Mucosa of rectum (tissue), 2 donors: ENCODE measurements at regions not wholly inside any gene's neighbourhood (a gene's known extent, or its start where the extent isn't known, plus 50 kb on each side); places are given as distances from the start of the nearest gene placed in this dataset.

Source experiments
- H3K27ac ChIP-seq, 2 donors: one replicate each; pipeline ENCODE4 v1.7.0; 2013; ENCODE audit warnings: inconsistent platforms in 2 of 2, low read depth in 2 of 2, low read length in 2 of 2
- H3K27me3 ChIP-seq, 2 donors: one replicate each; pipeline ENCODE4 v1.7.0; 2013; ENCODE audit warnings: low read length in 2 of 2; ENCODE audit not compliant: control insufficient read depth in 2 of 2, insufficient read depth in 2 of 2
- H3K36me3 ChIP-seq, 2 donors: one replicate each; pipeline ENCODE4 v1.7.0; 2013; ENCODE audit warnings: low read length in 2 of 2; ENCODE audit not compliant: control insufficient read depth in 2 of 2, insufficient read depth in 2 of 2
- H3K4me1 ChIP-seq, 2 donors: one replicate each; pipeline ENCODE4 v1.7.0; 2013; ENCODE audit warnings: low read length in 2 of 2, mild to moderate bottlenecking in 1 of 2; ENCODE audit not compliant: control insufficient read depth in 2 of 2, insufficient read depth in 2 of 2
- H3K4me3 ChIP-seq, 2 donors: one replicate each; pipeline ENCODE4 v1.7.0; 2013; ENCODE audit warnings: low read length in 2 of 2
- H3K9ac ChIP-seq, 2 donors: one replicate each; pipeline ENCODE4 v1.7.0; 2013; ENCODE audit warnings: low read length in 2 of 2, low read depth in 1 of 2, mild to moderate bottlenecking in 1 of 2
- H3K9me3 ChIP-seq, 2 donors: one replicate each; pipeline ENCODE4 v1.7.0; 2013; ENCODE audit warnings: low read length in 2 of 2; ENCODE audit not compliant: control insufficient read depth in 2 of 2
- donor health status: healthy.
- donor health status: Normal muscosa, but diverticular disease.

GRCh38 chr12:14264778-14265177 lies 100.7 kb upstream of the ATF7IP start:
- Histone ChIP-seq H3K36me3 (no peaks in the 10 kb centered on the region), H3K4me3 (no peak overlapping the region), H3K27ac (no peak overlapping the region), H3K4me1 (peaks cover 13 to 14% of the 10 kb centered on the region in 2 donors), H3K9me3 (peaks cover 0 to 1% of the 10 kb centered on the region in 2 donors), H3K9ac (no peak overlapping the region), H3K27me3 (no peaks in the 10 kb centered on the region)

GRCh38 chr12:14268120-14268515 lies 97.4 kb upstream of the ATF7IP start:
- H3K27ac ChIP-seq: no peak overlapping the region
- no peak overlapping the region for H3K4me3 ChIP-seq
- H3K36me3 ChIP-seq: no peaks in the 10 kb centered on the region
- no peaks in the 10 kb centered on the region for H3K27me3 ChIP-seq
- peaks cover 0 to 3% of the 10 kb centered on the region in 2 donors for H3K9me3 ChIP-seq
- H3K4me1 ChIP-seq: peaks cover 0 to 3% of the 10 kb centered on the region in 2 donors
- no peak overlapping the region for H3K9ac ChIP-seq

- Histone ChIP-seq H3K4me1 (peaks cover 4 to 11% of the 10 kb centered on the region in 2 donors), H3K9me3 (peaks cover 0 to 2% of the 10 kb centered on the region in 2 donors), H3K27ac (no peak overlapping the region), H3K27me3 (no peaks in the 10 kb centered on the region), H3K4me3 (no peak overlapping the region), H3K9ac (no peak overlapping the region), H3K36me3 (no peaks in the 10 kb centered on the region)
Measured at GRCh38 chr12:14270392-14270791, 95.1 kb upstream of the ATF7IP start.

DNA sequence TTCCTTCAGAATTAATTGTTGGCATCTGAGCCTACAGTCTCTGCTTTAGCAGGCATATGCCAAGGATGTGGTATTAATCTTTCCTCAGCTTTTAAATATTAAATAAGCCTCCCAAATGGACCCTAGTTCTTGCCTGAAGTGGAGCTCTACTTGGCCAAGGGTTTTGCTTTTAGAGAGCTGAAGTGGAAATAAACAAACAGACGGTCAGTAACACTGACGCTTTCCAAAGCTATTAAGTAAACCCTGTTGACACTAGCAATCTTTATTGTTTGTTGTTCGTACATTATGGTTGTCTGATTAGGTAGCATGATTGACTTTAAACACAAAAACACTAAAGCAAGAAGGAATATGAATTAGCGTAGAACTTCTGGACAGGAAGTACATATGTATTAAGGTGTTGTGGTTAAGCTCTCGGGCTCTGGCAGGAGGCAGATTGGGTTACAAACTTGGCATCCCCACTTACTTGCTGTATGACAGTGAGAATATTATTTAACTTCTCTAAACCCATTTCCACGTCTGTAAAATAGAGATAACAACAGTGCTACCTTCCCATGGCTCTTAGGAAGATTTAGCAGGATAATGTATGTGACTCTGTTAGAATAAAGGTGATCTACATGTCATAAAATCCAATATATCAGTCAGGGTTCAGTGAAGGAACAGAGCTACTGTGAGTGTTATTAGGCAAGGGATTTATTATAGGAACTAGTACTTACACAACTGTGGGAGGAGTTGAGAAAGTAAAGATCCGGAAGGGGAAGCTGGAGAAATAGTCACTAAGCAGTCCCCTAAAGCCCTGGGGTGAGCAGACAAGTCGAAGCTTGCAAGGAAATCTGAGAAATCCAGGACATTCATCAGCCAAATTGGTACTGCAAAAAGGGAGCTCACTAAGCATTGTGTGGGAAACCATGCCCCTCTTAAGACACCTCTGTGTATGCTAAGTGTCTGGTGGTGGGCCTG lies 92.2 kb upstream of the ATF7IP start:
- H3K27ac ChIP-seq: peak overlapping the region; percentile 15 to 20
- no peak overlapping the region for H3K9ac ChIP-seq
- no peaks in the 10 kb centered on the region for H3K27me3 ChIP-seq
- no peaks in the 10 kb centered on the region for H3K36me3 ChIP-seq
- peaks cover 4 to 11% of the 10 kb centered on the region in 2 donors for H3K4me1 ChIP-seq
- H3K9me3 ChIP-seq: peaks cover 0 to 2% of the 10 kb centered on the region in 2 donors
- H3K4me3 ChIP-seq: peak overlapping the region in 1 of 2 donors; percentile 26

DNA sequence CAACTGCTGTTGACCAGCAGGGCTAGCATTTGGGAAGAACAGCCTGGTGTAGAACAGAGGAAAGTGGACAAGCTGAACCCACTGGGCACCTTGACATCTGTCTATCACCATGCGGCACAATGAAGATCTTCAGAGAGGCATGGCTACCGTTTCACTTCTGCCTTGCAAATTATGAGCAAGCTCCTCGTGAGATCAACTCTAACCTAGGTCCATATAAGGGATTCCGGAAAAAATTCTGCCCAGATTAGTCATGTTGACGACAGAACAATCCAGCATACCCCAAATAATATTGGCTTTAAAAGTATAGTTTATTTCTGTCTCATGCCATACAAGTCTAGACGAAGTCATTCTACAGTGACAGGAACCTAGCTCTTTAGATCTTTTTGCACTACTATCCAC lies 91.6 kb upstream of the ATF7IP start:
- Histone ChIP-seq H3K4me3 (no peak overlapping the region), H3K27ac (peak overlapping the region in 1 of 2 donors; percentile 20)

DNA sequence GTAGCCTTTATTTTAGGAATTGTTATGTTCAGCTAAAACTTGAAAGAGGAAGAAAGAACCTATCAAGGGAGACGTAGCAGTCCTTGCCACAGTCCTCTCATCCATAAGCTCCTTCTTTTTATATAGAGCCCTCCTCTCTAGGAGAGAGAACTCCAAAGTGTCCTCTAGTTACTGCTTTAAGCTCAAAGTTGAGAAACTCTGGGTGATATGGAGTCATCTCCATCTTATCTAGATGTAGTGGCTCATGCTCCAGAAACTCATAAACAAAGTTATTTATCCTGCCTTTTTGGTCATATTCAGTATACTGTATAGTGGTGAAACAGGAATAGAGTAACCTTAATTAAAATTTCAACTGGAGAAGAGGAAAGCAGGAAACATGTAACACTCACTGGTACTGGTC lies 90.4 kb upstream of the ATF7IP start:
- no peak overlapping the region for H3K4me3 ChIP-seq
- peaks cover 0 to 2% of the 10 kb centered on the region in 2 donors for H3K9me3 ChIP-seq
- H3K4me1 ChIP-seq: peaks cover 4 to 11% of the 10 kb centered on the region in 2 donors
- H3K9ac ChIP-seq: no peak overlapping the region
- H3K27ac ChIP-seq: no peak overlapping the region
- H3K27me3 ChIP-seq: no peaks in the 10 kb centered on the region
- H3K36me3 ChIP-seq: no peaks in the 10 kb centered on the region

More for the DNA sequence above, 91.6 kb upstream of the ATF7IP start:
- Histone ChIP-seq H3K9ac (no peak overlapping the region), H3K27me3 (no peaks in the 10 kb centered on the region), H3K36me3 (no peaks in the 10 kb centered on the region), H3K9me3 (peaks cover 0 to 2% of the 10 kb centered on the region in 2 donors), H3K4me1 (peaks cover 4 to 11% of the 10 kb centered on the region in 2 donors)

- Histone ChIP-seq H3K9me3 (no peaks in the 10 kb centered on the region), H3K27ac (no peak overlapping the region)
Measured at GRCh38 chr12:14275886-14276285, 89.6 kb upstream of the ATF7IP start.

DNA sequence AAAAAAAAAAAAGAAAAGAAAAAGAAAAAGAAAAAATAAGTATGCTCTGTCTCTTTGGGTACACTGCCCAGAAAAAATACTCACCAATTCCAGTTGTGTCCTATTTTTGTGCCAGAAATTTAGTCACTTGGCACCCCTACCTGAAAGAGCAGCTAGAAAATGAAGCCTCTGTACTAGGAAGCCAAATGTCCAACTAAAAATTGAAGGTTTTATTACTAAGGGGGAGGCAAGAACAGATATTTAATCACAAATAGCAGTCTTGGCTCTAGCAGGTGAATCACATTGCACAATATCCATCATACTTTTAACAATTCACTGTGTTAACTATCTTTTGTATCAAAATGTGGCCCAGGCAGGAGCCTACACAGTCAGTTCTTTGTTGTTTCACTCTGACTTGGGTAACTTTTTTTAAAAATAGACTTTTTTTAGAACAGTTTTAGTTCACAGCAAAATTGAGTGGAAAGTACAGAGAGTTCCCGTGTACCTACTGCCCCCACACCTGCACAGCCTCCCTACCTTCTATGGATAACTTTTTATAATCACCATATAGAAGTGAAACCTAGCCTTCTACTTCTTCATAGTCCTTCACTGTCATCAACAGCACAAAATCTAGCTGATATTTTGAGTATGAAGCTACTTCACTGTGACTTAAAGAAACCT lies 87.1 kb upstream of the ATF7IP start:
- Histone ChIP-seq H3K36me3 (no peaks in the 10 kb centered on the region), H3K9me3 (no peaks in the 10 kb centered on the region), H3K9ac (no peak overlapping the region), H3K4me1 (peaks cover 4% of the 10 kb centered on the region in 2 donors), H3K4me3 (no peak overlapping the region), H3K27ac (no peak overlapping the region), H3K27me3 (no peaks in the 10 kb centered on the region)

More at GRCh38 chr12:14275886-14276285, 89.6 kb upstream of the ATF7IP start:
- H3K4me3 ChIP-seq: no peak overlapping the region
- no peaks in the 10 kb centered on the region for H3K27me3 ChIP-seq
- H3K9ac ChIP-seq: no peak overlapping the region
- no peaks in the 10 kb centered on the region for H3K36me3 ChIP-seq
- peaks cover 4 to 11% of the 10 kb centered on the region in 2 donors for H3K4me1 ChIP-seq

- no peaks in the 10 kb centered on the region for H3K27me3 ChIP-seq
- H3K9ac ChIP-seq: no peak overlapping the region
Measured at GRCh38 chr12:14279845-14280244, 85.6 kb upstream of the ATF7IP start.

DNA sequence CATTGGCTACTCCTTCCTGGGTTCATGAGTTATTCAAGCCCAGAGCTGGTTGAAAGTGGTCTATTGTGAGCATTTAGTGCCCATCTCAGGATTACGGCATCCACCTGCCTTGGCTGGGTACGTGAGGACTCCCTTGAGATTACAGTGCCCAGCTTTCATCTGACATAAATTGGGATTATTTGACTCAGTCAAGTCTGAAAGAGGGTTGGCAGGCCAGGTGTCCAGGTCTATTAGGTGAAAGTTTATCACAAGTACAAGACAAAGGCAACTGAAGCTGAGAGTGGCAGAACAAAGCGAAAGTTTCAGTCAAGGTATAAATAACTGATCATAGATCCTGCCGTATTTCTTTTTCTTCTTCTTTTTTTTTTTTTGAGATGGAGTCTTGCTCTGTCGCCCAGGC lies 84.6 kb upstream of the ATF7IP start:
- no peak overlapping the region for H3K27ac ChIP-seq
- no peak overlapping the region for H3K9ac ChIP-seq
- H3K9me3 ChIP-seq: no peaks in the 10 kb centered on the region
- H3K36me3 ChIP-seq: no peaks in the 10 kb centered on the region
- no peaks in the 10 kb centered on the region for H3K4me1 ChIP-seq
- no peak overlapping the region for H3K4me3 ChIP-seq
- no peaks in the 10 kb centered on the region for H3K27me3 ChIP-seq

More at GRCh38 chr12:14279845-14280244, 85.6 kb upstream of the ATF7IP start:
- Histone ChIP-seq H3K36me3 (no peaks in the 10 kb centered on the region), H3K27ac (no peak overlapping the region), H3K9me3 (no peaks in the 10 kb centered on the region), H3K4me3 (no peak overlapping the region), H3K4me1 (no peaks in the 10 kb centered on the region)
